Stimulated activated CD4-positive, alpha-beta T cell treated with anti-CD3 and anti-CD28 coated beads, Interleukin-12 subunit alpha, Interleukin-12 subunit beta, amount 100 ng/mL, for 48 hours (primary cell): ENCODE measurements at regions not wholly inside any gene's neighbourhood (a gene's known extent, or its start where the extent isn't known, plus 50 kb on each side); places are given as distances from the start of the nearest gene placed in this dataset.
"Not testable (repeated sequence)": the region's sequence is repeated elsewhere in the genome, so short reads cannot be mapped to it uniquely, and the experiment has no call there.

Experiments used
- DNase-seq, 3 donors: peaks; one replicate each; pipeline ENCODE4 v3.0.0-alpha.2; 2020; ENCODE audit warnings: low read depth in 2 of 3, low spot score in 1 of 3

DNA sequence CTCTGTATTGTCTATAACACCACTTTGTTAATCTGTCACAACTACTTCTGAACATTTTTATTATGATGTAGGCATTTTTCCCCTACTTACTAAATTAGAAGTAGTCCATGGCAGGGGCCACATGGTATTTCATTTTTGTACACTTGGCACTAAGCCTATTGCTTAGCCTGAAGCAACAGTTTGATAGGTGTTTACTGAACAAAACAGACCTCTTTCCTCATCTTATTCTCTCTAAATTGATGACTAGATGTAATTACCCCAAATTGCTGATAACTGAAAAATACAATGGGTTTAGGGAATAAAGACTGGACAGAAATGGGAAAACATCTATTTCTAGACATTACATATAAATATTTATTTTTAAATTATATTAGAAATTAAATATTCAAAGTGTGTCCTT is 633.8 kb downstream of the SLCO4C1 start:
- DNase-seq, result no peak

DNA sequence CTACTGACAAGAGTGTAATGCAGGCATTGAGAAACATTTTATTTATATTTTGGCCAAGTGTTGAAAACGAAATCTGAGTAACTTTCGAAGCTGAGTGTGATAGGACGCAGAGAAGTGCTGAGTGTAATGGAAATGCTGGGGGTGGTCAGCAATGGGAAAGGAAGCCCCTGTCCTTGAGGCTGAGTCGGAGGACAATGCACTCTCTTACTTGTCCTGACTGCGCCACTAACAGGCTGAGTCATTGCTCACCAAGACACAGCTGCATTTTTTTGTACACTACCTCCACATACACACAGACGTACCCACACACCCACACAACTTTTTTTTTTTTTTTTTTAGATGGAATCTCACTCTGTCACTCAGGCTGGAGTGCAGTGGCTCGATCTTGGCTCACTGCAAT is 637.7 kb downstream of the SLCO4C1 start:
- DNase-seq, result no peak

DNA sequence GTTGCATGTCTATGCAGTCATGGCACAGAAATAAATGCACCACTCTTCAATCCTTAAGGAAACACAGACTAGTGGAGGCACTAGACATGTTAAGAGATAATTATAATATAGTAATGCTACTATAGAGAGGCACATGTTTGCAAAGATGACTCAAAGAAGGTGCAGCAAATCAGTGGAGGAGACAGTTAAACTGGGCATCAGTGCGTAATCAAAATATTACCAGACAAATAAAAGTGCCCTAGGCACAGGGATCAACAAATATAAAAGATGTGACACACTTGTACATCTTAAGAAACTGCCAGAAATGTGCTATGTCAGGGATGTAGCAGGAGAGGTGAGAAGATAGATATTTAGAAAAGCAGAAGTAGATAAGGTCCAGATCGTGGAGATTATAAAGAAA is 642.1 kb downstream of the SLCO4C1 start:
- no peak for DNase-seq

- DNase-seq, result no peak
These were observed 648.2 kb downstream of the SLCO4C1 start for GRCh38 chr5:101647861-101648260.

DNA sequence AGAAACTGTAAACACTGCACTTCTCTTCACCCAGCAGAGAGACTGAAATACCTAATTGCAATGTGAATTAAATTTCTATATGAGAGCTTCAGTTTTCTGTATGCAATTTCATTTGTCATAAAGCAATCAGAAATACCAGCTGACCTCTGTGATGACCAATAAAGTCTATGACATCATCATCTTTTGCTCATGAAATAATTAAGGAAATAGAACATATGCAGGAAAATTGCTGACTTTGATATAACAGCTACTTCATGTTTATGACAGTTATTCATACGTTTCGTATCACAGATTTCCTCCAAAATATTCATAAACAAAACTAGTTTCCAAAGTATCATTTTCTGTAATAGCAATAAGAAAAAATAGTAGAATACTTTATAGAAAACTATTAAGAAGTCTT is 652.3 kb downstream of the SLCO4C1 start:
- DNase-seq, result no peak

GRCh38 chr5:101637599-101637998 is 658.5 kb downstream of the SLCO4C1 start:
- DNase-seq, result no peak

DNA sequence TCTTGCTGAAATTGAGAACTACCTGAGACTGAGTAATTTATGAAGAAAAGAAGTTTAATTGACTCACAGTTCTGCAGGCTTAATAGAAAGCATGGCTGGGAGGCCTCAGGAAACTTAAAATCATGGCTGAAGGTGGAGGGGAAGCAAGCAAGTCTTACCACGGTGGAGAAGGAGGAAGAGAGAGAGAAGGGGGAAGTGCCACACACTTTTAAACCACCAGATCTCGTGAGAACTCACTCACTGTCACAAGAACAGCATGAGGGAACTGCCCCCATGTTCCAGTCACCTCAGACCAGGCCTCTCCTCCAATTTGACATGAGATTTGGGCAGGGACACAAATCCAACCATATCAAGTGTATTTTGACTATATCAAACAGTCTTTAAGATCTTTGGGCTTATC is 668.3 kb downstream of the SLCO4C1 start:
- DNase-seq, result not testable (repeated sequence)

DNA sequence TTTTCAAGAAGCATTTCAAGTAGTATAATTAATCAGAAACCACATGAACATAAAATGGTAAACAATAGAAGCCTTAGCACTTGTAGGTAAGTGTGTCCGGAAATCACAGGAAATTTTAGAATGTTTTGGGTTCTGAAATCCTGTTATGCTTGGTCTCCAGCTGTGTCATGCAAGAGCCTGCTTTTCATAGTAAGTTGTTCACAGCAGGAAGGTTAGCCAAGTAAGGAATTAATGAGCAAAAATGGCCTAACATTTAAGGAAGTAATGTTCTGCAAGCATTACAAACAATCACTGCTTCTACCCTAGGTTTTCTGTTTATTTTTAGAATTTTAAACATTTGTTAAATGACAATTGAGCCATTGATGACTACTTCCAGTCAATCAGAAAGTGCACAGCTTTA is 669.5 kb downstream of the SLCO4C1 start:
- DNase-seq, result no peak

GRCh38 chr5:101611039-101611438 is 685.0 kb downstream of the SLCO4C1 start:
- no peak for DNase-seq

DNA sequence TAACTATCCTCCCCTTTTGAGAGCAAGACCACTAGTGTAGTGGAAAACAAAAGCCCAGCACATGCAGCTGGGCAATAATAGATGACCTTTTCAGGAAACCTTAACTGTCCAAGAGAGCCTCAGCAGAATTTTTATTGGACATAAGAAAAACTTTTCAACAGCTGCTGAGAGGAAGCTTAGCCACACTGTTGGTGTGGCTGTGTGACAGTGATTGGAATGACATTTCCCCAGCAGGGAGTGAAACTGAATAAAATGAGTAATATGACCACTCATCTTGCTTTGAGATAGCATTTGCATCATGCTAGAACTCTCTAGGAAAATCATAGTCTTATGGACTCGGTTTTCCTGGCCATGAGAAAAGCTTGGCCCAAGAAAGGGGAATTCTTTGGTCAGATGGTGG is 687.8 kb downstream of the SLCO4C1 start:
- DNase-seq, result no peak

DNA sequence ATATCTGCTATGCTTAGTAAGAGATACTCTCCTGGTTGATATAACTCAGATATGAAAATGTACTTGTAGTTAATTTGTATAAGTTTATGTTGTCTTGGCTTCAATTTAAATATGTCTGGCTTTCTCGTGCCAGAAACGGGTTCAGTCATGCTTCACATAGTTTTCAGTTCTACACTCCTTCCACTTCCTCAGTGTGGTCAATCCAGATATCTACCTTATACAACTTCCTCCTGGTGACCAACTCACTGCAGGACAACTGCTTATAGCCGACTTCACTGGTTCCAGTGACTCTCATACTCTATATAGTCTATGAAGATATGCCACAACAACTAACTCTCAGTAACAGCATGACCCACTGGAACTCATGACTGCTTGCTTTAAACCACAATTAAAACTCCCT is 690.4 kb downstream of the SLCO4C1 start:
- no peak for DNase-seq

- no peak for DNase-seq
These were observed 695.5 kb downstream of the SLCO4C1 start for GRCh38 chr5:101600614-101601013.

DNA sequence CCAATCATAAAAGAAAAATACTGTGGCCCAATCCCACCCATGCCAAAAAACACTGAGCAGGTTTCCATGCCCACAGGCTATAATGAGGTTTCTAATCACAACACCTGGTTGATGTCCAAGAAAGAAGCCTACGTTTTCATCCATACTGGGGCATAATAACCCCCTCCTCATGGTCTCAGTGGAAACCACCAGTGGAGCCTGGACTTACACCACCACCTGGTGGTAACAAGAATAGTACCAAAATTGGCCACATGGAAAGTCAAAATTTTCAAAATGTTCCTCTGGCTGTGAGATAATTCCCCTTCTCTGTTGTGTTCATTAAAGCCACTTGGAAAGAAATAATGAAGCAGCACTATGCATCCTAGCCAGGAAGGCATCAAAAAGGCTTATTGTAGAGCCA is 687.3 kb upstream of the ST8SIA4 start:
- DNase-seq, result no peak

GRCh38 chr5:101585366-101585765 is 682.3 kb upstream of the ST8SIA4 start:
- no peak for DNase-seq

GRCh38 chr5:101580591-101580990 is 677.5 kb upstream of the ST8SIA4 start:
- DNase-seq, result no peak

DNA sequence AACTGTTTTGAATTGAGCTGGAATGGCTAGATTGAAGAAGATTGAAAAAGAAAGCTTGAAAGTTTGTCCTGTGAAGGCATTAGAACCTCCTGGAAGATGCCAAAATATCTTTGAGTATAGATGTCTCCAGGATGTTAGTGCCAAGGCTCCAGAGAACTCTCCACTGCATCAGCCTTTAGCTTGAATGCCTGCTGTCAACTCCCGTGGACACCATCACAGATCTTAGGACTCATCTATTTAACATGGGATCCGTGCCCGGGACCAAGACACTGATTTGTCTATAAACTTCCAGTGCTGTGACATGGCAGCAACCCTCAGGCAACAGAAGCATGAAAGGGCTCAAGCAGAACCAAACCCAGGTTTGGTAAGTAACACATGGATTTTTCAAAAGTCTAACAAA is 670.9 kb upstream of the ST8SIA4 start:
- DNase-seq, result no peak

- no peak for DNase-seq
These were observed 657.9 kb upstream of the ST8SIA4 start for GRCh38 chr5:101561018-101561417.

DNA sequence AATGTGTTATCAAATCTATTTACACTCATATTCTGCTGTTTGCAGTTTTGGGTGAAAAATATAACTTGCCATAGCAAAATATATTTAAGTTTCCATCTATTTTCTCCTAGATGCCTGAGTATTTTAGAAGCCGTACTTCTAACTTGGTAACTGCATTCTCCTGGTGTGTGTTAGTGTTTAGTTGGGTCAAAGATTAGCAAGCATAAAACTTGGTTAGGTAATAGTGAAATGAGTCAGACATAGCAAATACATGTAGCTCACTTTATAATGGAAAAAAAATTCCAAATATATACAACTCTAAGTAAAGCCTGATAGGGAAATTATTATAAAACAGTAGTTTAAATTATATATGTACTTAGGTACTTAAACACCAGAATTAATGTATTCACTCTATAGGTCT is 640.7 kb upstream of the ST8SIA4 start:
- no peak for DNase-seq

- DNase-seq, result no peak
These were observed 636.2 kb upstream of the ST8SIA4 start for GRCh38 chr5:101539315-101539714.

DNA sequence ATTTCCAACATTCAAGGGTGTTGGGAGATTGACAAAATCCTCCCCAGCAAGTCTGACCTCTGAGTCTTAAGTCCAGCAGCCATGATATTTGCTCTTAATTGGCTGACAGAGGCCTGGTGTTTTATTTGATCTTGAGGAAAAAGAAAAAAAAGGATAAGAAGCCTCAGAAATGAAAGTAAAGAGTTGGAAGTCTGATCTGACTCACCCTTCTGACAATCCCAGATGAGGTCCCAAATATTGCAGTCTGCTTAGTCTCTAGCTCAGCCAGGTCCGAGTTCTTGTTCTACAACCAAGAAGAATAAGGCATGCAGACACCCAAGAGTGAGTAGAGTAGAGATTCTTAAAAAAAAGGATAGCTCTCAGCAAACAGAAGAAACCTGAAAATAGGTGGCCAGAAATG is 632.5 kb upstream of the ST8SIA4 start:
- no peak for DNase-seq

DNA sequence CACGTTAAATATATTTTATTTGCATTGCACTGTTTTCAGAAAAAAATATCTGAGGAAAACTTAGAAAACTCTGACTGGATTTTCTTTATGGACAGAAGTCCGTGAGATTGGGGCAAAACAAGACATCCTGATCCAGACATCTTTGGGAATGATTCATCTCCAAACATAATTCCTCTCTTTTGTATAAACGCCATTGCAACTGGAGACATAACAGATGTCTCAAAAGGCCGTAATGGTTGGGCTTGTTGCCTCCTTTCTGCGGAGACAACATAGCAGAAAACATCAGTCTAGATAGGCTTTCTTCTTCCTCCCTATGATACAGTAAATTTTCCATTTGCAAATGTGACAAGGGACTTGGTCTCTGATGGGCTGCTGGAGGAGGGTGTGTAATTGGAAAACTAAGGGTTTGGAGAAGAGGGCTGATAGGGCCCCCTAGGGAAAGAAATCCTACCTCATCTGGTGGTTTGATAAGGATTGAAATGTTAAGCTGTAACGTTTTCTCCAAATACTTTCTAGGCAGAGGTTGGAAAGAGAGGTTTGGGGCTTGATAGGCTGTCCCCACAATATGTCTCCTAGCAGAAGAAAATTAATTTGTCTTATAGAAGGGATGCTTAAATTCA is 631.5 kb upstream of the ST8SIA4 start:
- DNase-seq, result no peak

GRCh38 chr5:101532430-101532829 is 629.3 kb upstream of the ST8SIA4 start:
- DNase-seq, result no peak

- no peak for DNase-seq
These were observed 627.9 kb upstream of the ST8SIA4 start for GRCh38 chr5:101531026-101531425.

- not testable (repeated sequence) for DNase-seq
These were observed 626.0 kb upstream of the ST8SIA4 start for GRCh38 chr5:101529094-101529493.
